Progenitor cell of endocrine pancreas (in vitro differentiated cells): ENCODE measurements at regions not wholly inside any gene's neighbourhood (a gene's known extent, or its start where the extent isn't known, plus 50 kb on each side); places are given as distances from the start of the nearest gene placed in this dataset.

Source experiments
- DNase-seq: peaks from one replicate; pipeline ENCODE4 v3.0.0; 2021; ENCODE audit warnings: low spot score; ENCODE audit not compliant: unreplicated experiment
- H3K27ac Mint-ChIP-seq: 2 replicates; pipeline ENCODE4 v1.8.0; 2021; ENCODE audit warnings: mild to moderate bottlenecking, moderate library complexity, mixed read lengths
- H3K27me3 Mint-ChIP-seq: 2 replicates; pipeline ENCODE4 v1.8.0; 2021; ENCODE audit warnings: mixed read lengths
- H3K36me3 Mint-ChIP-seq: 2 replicates; pipeline ENCODE4 v1.8.0; 2022; ENCODE audit warnings: mixed read lengths; ENCODE audit not compliant: insufficient read depth
- H3K4me1 Mint-ChIP-seq: 2 replicates; pipeline ENCODE4 v1.8.0; 2021; ENCODE audit warnings: low read depth, mixed read lengths
- H3K4me3 Mint-ChIP-seq: 2 replicates; pipeline ENCODE4 v1.8.0; 2021; ENCODE audit warnings: low read depth, mild to moderate bottlenecking, moderate library complexity, mixed read lengths
- H3K9me3 Mint-ChIP-seq: 2 replicates; pipeline ENCODE4 v1.8.0; 2021; ENCODE audit warnings: low read depth, mixed read lengths
- CTCF ChIP-seq: fragments of 200-600 bp; sonication (generic); IDR thresholded peaks from one replicate; pipeline ENCODE4 v1.5.0; 2021; ENCODE audit warnings: antibody characterized with exemption, mild to moderate bottlenecking; ENCODE audit not compliant: unreplicated experiment

DNA sequence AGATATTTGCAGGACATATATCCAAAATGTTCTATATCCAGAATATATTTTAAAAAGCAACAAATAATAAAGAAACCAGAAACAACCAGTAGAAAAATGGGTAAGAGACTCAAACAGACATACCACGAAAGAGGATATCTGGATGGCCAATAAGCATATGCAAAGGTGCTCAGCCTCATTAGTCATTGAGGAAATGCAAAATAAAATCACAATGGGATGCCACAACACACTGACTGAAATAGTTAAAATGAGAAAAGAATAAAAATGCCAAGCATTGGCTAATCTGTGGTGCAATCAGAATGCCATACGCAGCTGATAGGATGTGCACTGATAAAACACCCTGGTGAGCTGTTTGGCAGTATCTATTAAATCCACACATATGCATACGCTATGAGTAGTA, 265.8 kb upstream of the ANKH start:
- DNase-seq = no peak
- Mint-ChIP-seq H3K27me3 (no peaks in the 10 kb centered on the region), H3K4me3 (no peak overlapping the region), H3K27ac (no peak overlapping the region), H3K4me1 (no peaks in the 10 kb centered on the region), H3K36me3 (no peaks in the 10 kb centered on the region), H3K9me3 (no peaks in the 10 kb centered on the region)
- TF ChIP-seq CTCF = no peak

GRCh38 chr5:15135661-15136060, 264.1 kb upstream of the ANKH start:
- Mint-ChIP-seq H3K4me1 (no peaks in the 10 kb centered on the region), H3K36me3 (no peaks in the 10 kb centered on the region), H3K9me3 (peaks cover 2% of the 10 kb centered on the region), H3K4me3 (no peak overlapping the region), H3K27ac (no peak overlapping the region), H3K27me3 (no peaks in the 10 kb centered on the region)
- TF ChIP-seq CTCF = no peak
- DNase-seq = no peak

DNA sequence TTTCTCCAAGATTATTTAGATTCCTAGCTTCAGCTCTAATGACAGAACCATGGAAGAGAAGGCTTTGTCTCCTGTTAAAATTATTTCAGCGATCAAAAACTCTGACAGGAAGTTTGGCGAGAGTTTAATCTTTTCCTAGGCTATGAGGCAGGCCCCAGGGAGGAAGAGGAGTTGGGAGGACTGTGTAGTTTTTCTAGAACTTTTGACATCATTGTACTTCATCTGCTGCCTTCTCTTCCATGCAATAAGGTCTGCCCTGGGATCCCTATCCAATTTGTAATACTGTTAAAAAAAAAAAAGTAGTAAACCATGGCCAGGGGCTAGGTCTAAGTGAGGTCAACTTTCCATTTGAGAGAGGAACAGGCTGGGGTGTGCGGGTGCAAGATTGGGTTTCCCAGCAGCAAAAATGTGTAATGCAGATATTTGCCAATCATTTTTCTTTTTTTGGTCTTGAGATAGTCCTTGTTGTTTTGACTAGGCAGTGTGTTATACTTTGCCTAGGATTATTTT, 261.9 kb upstream of the ANKH start:
- no peaks in the 10 kb centered on the region for H3K36me3 Mint-ChIP-seq
- peaks cover 10% of the 10 kb centered on the region for H3K9me3 Mint-ChIP-seq
- no peak for DNase-seq
- H3K4me3 Mint-ChIP-seq = no peak overlapping the region
- H3K27me3 Mint-ChIP-seq = no peaks in the 10 kb centered on the region
- no peak for TF ChIP-seq CTCF
- H3K4me1 Mint-ChIP-seq = no peaks in the 10 kb centered on the region
- H3K27ac Mint-ChIP-seq = no peak overlapping the region

- Mint-ChIP-seq H3K27ac (no peak overlapping the region), H3K9me3 (peaks cover 16% of the 10 kb centered on the region), H3K4me1 (no peaks in the 10 kb centered on the region), H3K4me3 (no peak overlapping the region), H3K36me3 (no peaks in the 10 kb centered on the region), H3K27me3 (no peaks in the 10 kb centered on the region)
- DNase-seq = no peak
- no peak for TF ChIP-seq CTCF
Measured at GRCh38 chr5:15132816-15133405, 261.3 kb upstream of the ANKH start.

GRCh38 chr5:15131909-15132308, 260.3 kb upstream of the ANKH start:
- no peak for DNase-seq
- peaks cover 19% of the 10 kb centered on the region for H3K9me3 Mint-ChIP-seq
- no peak overlapping the region for H3K27ac Mint-ChIP-seq
- H3K4me3 Mint-ChIP-seq = no peak overlapping the region
- no peaks in the 10 kb centered on the region for H3K36me3 Mint-ChIP-seq
- H3K27me3 Mint-ChIP-seq = no peaks in the 10 kb centered on the region
- no peak for TF ChIP-seq CTCF
- no peaks in the 10 kb centered on the region for H3K4me1 Mint-ChIP-seq
